ENCODE measurements at regions not wholly inside any gene's neighbourhood (a gene's known extent, or its start where the extent isn't known, plus 50 kb on each side); places are given as distances from the start of the nearest gene placed in this dataset.

GRCh38 chr9:129250786-129251185 lies 72.7 kb upstream of the IER5L start:
- Histone ChIP-seq H3K9ac (ENCODE audit: low read depth in 1 of 2, low read length in 2 of 2) (no peak overlapping the region), H3K9me3 (ENCODE audit: control insufficient read depth in 4 of 4, low read length in 3 of 4) (no peaks in the 10 kb centered on the region), H3K27me3 (ENCODE audit: control insufficient read depth in 4 of 4, insufficient read depth in 4 of 4, low read length in 3 of 4) (peaks cover 0 to 4% (median 2%) of the 10 kb centered on the region in 4 donors), H3K4me3 (ENCODE audit: low read depth in 1 of 3, low read length in 3 of 3) (no peak overlapping the region), H3K4me1 (ENCODE audit: control insufficient read depth in 4 of 4, insufficient read depth in 4 of 4, low read length in 3 of 4) (no peaks in the 10 kb centered on the region), H3K36me3 (ENCODE audit: control insufficient read depth in 4 of 4, insufficient read depth in 3 of 4, low read depth in 1 of 4, low read length in 3 of 4) (no peaks in the 10 kb centered on the region), H3K27ac (ENCODE audit: low read depth in 1 of 2, low read length in 2 of 2) (no peak overlapping the region)
- no peak for DNase-seq (ENCODE audit: low spot score)
- TF ChIP-seq HNF4A (conservative IDR thresholded peaks at IDR 0.05) (no peak), NR2F2 (IDR thresholded peaks at IDR 0.05) (no peak), CTCF (IDR thresholded peaks at IDR 0.05; ENCODE audit: low read depth, low read length, missing input control) (no peak), RXRA (IDR thresholded peaks at IDR 0.05) (no peak), ATF3 (IDR thresholded peaks at IDR 0.05) (no peak), FOXA1 (IDR thresholded peaks at IDR 0.05) (no peak), TAF1 (conservative IDR thresholded peaks at IDR 0.05) (no peak)
- TF ChIP-seq, protein P1, sequence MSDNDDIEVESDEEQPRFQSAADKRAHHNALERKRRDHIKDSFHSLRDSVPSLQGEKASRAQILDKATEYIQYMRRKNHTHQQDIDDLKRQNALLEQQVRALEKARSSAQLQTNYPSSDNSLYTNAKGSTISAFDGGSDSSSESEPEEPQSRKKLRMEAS (IDR thresholded peaks at IDR 0.05), result no peak
- 61% methylated on average over 2 of the region's 2 CpGs for WGBS

DNA sequence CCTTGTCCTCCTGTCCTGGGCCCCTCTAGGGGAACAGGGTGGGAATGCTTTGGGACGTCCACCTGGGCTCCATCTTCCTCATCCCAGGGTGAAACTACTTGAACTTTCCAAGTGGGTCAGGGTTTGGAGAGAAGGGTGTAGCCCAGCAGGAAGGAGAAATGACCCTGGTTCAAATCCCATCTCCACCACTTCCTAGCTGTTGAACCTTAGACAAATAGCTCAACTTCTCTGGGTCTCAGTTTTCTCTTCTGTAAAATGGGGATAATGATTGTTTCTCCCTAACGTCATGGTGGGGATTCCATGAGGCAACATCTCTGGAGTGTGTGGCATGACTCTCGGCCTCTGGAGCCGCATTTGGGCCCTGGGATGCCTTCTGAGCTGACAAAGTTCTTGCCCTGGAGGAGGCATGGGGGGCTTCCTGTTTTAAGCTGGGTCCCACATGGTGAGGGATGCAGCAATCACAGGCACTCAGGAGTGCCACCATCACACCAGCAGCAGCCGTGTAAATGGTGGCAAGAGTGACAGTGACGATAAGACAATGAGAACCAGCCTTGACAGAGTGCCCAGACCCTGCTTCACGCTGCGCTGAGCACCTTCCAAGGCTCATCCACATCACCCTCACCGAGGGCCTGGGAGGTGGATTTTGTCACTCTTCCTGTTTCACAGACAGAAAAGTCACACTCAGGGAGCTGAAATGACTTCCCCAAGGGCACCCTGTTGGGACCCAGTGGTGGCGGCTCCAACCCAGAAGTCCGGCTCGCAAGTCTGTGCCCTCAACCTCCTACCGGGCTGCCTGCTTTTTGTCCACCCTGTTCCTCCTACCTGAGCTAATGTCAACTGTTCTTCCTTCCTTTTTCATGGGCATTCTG lies 69.5 kb upstream of the IER5L start:
- DNase-seq (ENCODE audit: low spot score), result no peak
- H3K9me3 ChIP-seq (ENCODE audit: control insufficient read depth in 4 of 4, low read length in 3 of 4), result no peaks in the 10 kb centered on the region
- H3K4me1 ChIP-seq (ENCODE audit: control insufficient read depth in 4 of 4, insufficient read depth in 4 of 4, low read length in 3 of 4), result no peaks in the 10 kb centered on the region
- H3K9ac ChIP-seq (ENCODE audit: low read depth in 1 of 2, low read length in 2 of 2), result no peak overlapping the region
- no peaks in the 10 kb centered on the region for H3K27me3 ChIP-seq (ENCODE audit: control insufficient read depth in 4 of 4, insufficient read depth in 4 of 4, low read length in 3 of 4)
- TF ChIP-seq TAF1 (conservative IDR thresholded peaks at IDR 0.05) (no peak), ATF3 (IDR thresholded peaks at IDR 0.05) (no peak), HNF4G (IDR thresholded peaks at IDR 0.05) (no peak), RXRA (IDR thresholded peaks at IDR 0.05) (no peak), ZBTB33 (IDR thresholded peaks at IDR 0.05) (no peak), CTCF (IDR thresholded peaks at IDR 0.05; ENCODE audit: low read depth, low read length, missing input control) (no peak), JUND (IDR thresholded peaks at IDR 0.05) (no peak), EGR1 (IDR thresholded peaks at IDR 0.05; ENCODE audit: low read depth in 2 of 2) (no peak), RAD21 (IDR thresholded peaks at IDR 0.05) (no peak), REST (IDR thresholded peaks at IDR 0.05) (no peak), GABPA (IDR thresholded peaks at IDR 0.05 in 1 of 2, conservative IDR thresholded peaks at IDR 0.05 in 1 of 2) (no peak), YY1 (IDR thresholded peaks at IDR 0.05) (no peak)
- TF ChIP-seq, protein P1 (IDR thresholded peaks at IDR 0.05), result no peak
- no peak overlapping the region for H3K27ac ChIP-seq (ENCODE audit: low read depth in 1 of 2, low read length in 2 of 2)
- H3K36me3 ChIP-seq (ENCODE audit: control insufficient read depth in 4 of 4, insufficient read depth in 3 of 4, low read depth in 1 of 4, low read length in 3 of 4), result no peaks in the 10 kb centered on the region
- 92% methylated on average over 13 of the region's 13 CpGs for WGBS
- H3K4me3 ChIP-seq (ENCODE audit: low read depth in 1 of 3, low read length in 3 of 3), result no peak overlapping the region
